Tibial artery (tissue), 4 donors: ENCODE measurements at regions not wholly inside any gene's neighbourhood (a gene's known extent, or its start where the extent isn't known, plus 50 kb on each side); places are given as distances from the start of the nearest gene placed in this dataset.

Experiments
- DNase-seq, 2 donors: peaks; one replicate each; pipeline ENCODE4 v3.0.0-alpha.2; 2019
- H3K27ac ChIP-seq, 2 donors: fragments of 200-600 bp; sonication (generic) in 1 of 2; 1 replicate in 1 of 2; 2 replicates in 1 of 2; pipeline ENCODE4 v1.5.1; 2018 to 2019; ENCODE audit warnings: mild to moderate bottlenecking in 1 of 2
- H3K27me3 ChIP-seq, 2 donors: fragments of 200-600 bp; sonication (generic) in 1 of 2; one replicate each; pipeline versions ENCODE4 v1.5.1 to v1.6.0; 2016 to 2019
- H3K36me3 ChIP-seq, 3 donors: fragments of 200-600 bp; sonication (generic) in 2 of 3; one replicate each; pipeline ENCODE4 v1.5.1; 2016 to 2019; ENCODE audit warnings: mild to moderate bottlenecking in 2 of 3
- H3K4me1 ChIP-seq, 4 donors: fragments of 200-600 bp; sonication (generic) in 2 of 4; 1 replicate in 3 of 4; 2 replicates in 1 of 4; pipeline ENCODE4 v1.5.1; 2016 to 2019
- H3K4me3 ChIP-seq, 2 donors: fragments of 200-600 bp; sonication (generic) in 1 of 2; 1 replicate in 1 of 2; 2 replicates in 1 of 2; pipeline ENCODE4 v1.5.1; 2018 to 2019; ENCODE audit warnings: mild to moderate bottlenecking in 2 of 2
- H3K9me3 ChIP-seq, 3 donors: fragments of 200-600 bp; sonication (generic) in 1 of 3; one replicate each; pipeline ENCODE4 v1.5.1; 2016 to 2019
- intact Hi-C: fragments of 100-400 bp; cut with DNase I; formaldehyde crosslinking; loops from one replicate; pipeline ENCODE4 v1.15.0; 2023; ENCODE audit warnings: low total_unique reads
- TF ChIP-seq, protein P1 (sequence below), 2 experiments: fragments of 200-600 bp in 1 of 2; fragments of 450-650 bp in 1 of 2; IDR thresholded peaks; one replicate each; pipeline ENCODE4 v1.5.1; 2017 to 2019; ENCODE audit warnings: antibody characterized with exemption in 2 of 2, mild to moderate bottlenecking in 1 of 2, moderate library complexity in 1 of 2

GRCh38 chr5:17727098-17727497, 92.8 kb downstream of the TAF11L14 start:
- no peaks in the 10 kb centered on the region for H3K36me3 ChIP-seq
- H3K27me3 ChIP-seq = no peaks in the 10 kb centered on the region
- no peak for DNase-seq
- TF ChIP-seq, protein P1, sequence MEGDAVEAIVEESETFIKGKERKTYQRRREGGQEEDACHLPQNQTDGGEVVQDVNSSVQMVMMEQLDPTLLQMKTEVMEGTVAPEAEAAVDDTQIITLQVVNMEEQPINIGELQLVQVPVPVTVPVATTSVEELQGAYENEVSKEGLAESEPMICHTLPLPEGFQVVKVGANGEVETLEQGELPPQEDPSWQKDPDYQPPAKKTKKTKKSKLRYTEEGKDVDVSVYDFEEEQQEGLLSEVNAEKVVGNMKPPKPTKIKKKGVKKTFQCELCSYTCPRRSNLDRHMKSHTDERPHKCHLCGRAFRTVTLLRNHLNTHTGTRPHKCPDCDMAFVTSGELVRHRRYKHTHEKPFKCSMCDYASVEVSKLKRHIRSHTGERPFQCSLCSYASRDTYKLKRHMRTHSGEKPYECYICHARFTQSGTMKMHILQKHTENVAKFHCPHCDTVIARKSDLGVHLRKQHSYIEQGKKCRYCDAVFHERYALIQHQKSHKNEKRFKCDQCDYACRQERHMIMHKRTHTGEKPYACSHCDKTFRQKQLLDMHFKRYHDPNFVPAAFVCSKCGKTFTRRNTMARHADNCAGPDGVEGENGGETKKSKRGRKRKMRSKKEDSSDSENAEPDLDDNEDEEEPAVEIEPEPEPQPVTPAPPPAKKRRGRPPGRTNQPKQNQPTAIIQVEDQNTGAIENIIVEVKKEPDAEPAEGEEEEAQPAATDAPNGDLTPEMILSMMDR (IDR thresholded peaks at IDR 0.05) = no peak
- no peaks in the 10 kb centered on the region for H3K9me3 ChIP-seq
- intact Hi-C loops = no loop called here
- H3K4me1 ChIP-seq = no peaks in the 10 kb centered on the region
- no peak overlapping the region for H3K27ac ChIP-seq
- no peak overlapping the region for H3K4me3 ChIP-seq

DNA sequence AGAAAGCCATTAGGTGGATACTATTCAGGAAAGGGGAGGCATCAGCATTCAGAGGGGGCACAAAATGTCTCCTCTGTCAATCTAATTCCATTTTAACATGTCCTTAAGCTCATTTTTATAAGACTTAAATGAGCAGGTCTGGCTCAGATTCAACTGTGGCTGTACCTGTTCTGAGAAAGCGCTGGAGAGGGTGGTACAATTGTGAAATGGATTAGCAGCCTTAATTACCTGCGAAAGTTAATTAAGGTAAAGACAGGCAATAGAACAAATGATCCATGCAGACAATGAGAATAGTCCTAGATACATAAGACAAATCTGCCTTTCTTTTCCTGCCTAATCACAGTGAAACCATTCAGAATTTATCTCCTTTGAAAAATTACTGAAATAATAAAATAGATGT, 96.2 kb downstream of the TAF11L14 start:
- no peak overlapping the region for H3K4me3 ChIP-seq
- no peaks in the 10 kb centered on the region for H3K27me3 ChIP-seq
- no peaks in the 10 kb centered on the region for H3K9me3 ChIP-seq
- no peak for DNase-seq
- H3K27ac ChIP-seq = no peak overlapping the region
- intact Hi-C loops = no loop called here
- H3K36me3 ChIP-seq = no peaks in the 10 kb centered on the region
- TF ChIP-seq, protein P1 (IDR thresholded peaks at IDR 0.05) = no peak
- H3K4me1 ChIP-seq = no peaks in the 10 kb centered on the region

GRCh38 chr5:17732351-17732923, 98.2 kb downstream of the TAF11L14 start:
- Histone ChIP-seq H3K9me3 (no peaks in the 10 kb centered on the region), H3K36me3 (no peaks in the 10 kb centered on the region), H3K27me3 (no peaks in the 10 kb centered on the region), H3K4me1 (no peaks in the 10 kb centered on the region), H3K4me3 (no peak overlapping the region), H3K27ac (no peak overlapping the region)
- intact Hi-C loops = no loop called here
- TF ChIP-seq, protein P1 (IDR thresholded peaks at IDR 0.05) = no peak
- no peak for DNase-seq

GRCh38 chr5:17734011-17734410, 99.8 kb downstream of the TAF11L14 start:
- no peaks in the 10 kb centered on the region for H3K9me3 ChIP-seq

DNA sequence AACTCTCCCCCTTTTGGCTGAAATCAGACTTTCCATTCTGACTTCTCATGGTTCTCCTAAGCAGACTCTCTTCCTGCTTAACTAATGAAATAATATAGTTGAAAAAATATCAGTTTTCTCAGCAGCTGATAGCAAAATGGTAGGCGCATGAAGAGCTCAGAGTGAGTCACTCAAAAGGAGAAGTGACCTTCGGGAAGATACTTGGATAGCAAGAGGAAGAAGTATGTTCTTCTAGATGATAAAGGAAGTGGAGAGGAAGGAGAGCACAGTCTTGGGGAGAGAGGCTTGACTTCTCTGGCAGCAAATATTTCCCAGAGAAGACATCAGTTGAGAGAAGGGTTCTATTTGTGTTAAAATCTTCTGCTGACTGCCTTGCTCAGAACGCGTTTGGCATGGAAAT, 101.5 kb downstream of the TAF11L14 start:
- no peaks in the 10 kb centered on the region for H3K9me3 ChIP-seq
- no peaks in the 10 kb centered on the region for H3K27me3 ChIP-seq
- H3K36me3 ChIP-seq = no peaks in the 10 kb centered on the region
- H3K4me1 ChIP-seq = no peaks in the 10 kb centered on the region
- H3K4me3 ChIP-seq = no peak overlapping the region
- intact Hi-C loops = no loop called here
- no peak for DNase-seq
- H3K27ac ChIP-seq = no peak overlapping the region
- TF ChIP-seq, protein P1 (IDR thresholded peaks at IDR 0.05) = no peak

More at GRCh38 chr5:17734011-17734410, 99.8 kb downstream of the TAF11L14 start:
- H3K27ac ChIP-seq = no peak overlapping the region
- no peaks in the 10 kb centered on the region for H3K27me3 ChIP-seq
- TF ChIP-seq, protein P1 (IDR thresholded peaks at IDR 0.05) = no peak
- H3K36me3 ChIP-seq = no peaks in the 10 kb centered on the region
- no peak overlapping the region for H3K4me3 ChIP-seq
- intact Hi-C loops = no loop called here
- no peak for DNase-seq
- no peaks in the 10 kb centered on the region for H3K4me1 ChIP-seq

- no peak overlapping the region for H3K27ac ChIP-seq
- no peaks in the 10 kb centered on the region for H3K9me3 ChIP-seq
Observed at GRCh38 chr5:17737092-17737491, 102.8 kb downstream of the TAF11L14 start.

More at GRCh38 chr5:17737092-17737491, 102.8 kb downstream of the TAF11L14 start:
- no peak overlapping the region for H3K4me3 ChIP-seq
- TF ChIP-seq, protein P1 (IDR thresholded peaks at IDR 0.05) = no peak
- intact Hi-C loops = no loop called here
- no peaks in the 10 kb centered on the region for H3K36me3 ChIP-seq
- H3K27me3 ChIP-seq = no peaks in the 10 kb centered on the region
- DNase-seq = no peak
- no peaks in the 10 kb centered on the region for H3K4me1 ChIP-seq
